HG02759 (cell line): ENCODE measurements at regions not wholly inside any gene's neighbourhood (a gene's known extent, or its start where the extent isn't known, plus 50 kb on each side); places are given as distances from the start of the nearest gene placed in this dataset.

ENCODE experiments used
- ATAC-seq: cut with Tn5 transposase; IDR thresholded peaks from one replicate; pipeline ENCODE4 v1.9.1; 2021; ENCODE audit warnings: mild to moderate bottlenecking, moderate library complexity; ENCODE audit not compliant: unreplicated experiment

DNA sequence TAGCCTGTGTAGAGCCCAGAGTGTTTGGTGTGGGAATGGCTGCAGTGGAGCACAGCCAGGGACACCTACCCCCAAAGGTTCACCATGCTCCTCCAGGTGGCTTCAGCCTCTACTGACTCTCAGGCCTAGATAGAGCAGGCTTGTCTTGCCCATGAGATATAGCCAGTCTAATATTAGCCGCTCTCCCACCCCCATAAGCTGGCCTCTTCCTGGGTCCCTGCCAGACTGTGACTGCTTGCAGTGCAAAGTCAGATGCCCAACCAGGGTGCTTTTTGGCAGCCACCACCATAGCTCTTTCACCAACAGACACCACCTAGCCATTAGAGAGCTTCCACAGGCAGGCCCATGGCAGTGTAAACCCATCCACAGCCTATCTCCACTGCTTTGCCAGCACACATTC is 405.3 kb downstream of the MBD2 start:
- no peak for ATAC-seq

DNA sequence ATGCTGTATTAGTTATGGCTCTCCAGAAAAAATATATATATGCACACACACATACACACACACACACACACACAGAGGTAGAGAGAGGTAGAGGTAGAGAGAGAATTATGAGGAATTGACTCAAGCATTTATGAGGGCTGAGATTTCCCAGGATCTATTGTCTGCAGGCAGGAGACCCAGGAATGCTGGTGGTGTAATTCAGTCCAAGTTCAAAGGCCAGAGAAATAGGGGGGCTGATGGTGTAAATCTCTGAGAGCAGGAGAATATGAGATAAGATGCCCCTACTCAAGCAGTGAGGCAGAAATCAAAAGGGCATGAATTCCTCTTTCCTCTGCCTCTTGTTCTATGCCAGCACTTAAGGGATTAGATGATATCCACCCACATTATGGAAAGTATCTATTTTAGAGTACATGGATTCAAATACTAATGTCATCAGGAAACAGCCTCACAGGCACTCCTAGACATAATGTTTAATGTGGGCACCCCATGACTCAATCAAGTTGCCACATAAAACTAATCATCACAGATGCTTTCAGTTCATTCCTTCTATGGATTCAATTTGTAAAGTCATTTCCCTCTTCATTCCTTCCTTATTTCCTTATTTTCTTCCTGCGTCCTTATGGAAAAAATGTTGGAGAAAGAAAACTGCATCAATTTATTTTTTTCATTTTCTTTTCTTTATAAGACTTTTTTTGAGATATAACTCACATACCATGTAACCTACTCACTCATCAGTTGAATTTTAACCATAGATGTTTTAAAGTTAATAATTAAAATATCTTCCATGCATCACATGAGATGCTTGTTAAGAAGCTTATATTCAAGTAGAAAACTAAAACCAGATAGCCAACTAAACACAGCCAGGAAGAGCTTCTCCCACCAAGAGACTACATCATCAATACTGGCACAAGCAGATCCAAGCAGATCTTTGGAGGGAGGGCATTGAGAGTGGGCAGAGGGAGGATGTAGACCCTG is 406.2 kb downstream of the MBD2 start:
- ATAC-seq: no peak

DNA sequence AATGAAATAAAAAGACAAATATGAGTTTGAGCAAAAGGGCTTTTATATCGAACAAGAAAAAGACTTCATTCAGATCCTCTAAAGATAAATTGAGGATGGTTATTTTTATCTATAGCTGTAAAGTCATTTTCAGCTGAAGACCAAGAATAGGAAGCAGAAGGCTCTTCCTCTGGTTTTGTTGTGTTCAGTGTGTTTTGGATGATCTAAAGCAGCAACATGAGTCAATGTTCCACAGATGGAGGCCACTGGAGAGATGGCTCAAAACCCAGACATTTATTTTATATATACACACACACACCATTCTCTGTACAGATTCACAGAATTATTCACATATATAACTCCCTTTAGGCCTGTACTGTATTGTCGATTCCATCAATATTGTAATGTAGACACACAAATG is 424.3 kb downstream of the MBD2 start:
- no peak for ATAC-seq

DNA sequence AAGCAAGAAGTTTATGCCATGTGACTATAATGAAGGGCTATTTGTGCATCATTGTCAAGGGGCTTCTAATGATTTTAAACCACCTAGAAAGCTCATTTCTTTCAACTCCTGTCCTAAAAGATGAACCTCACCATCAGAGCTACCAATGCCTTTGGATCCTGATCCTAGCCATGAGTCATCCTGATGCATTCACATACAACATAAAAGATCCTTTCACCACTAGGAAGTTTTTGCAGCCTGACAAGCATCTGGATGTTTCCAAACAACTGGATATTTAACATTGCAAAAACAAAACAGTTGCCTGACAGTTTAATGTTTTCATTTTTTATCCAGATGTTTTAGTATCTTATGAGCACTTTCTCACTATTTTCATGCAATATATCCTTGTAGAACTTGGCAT is 425.3 kb downstream of the MBD2 start:
- no peak for ATAC-seq

DNA sequence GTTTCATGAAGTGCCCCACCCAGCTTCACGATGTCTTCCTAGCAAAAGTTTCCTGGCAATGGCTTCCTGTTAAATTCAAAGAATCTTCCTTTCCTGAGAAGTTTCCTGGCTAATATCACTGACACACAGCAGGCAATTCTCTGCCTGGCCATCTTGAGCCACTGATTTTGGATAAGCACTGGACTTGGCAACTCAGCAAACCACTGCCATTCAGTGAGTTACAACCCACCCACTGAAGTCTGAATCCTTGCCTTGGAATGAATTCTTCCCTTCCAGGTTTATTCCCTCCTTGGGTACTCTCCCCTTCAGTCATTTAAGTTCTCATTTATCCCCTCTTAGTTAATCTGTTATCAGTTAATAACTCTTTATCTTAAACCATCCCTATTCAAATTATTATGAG is 426.0 kb downstream of the MBD2 start:
- ATAC-seq: no peak

DNA sequence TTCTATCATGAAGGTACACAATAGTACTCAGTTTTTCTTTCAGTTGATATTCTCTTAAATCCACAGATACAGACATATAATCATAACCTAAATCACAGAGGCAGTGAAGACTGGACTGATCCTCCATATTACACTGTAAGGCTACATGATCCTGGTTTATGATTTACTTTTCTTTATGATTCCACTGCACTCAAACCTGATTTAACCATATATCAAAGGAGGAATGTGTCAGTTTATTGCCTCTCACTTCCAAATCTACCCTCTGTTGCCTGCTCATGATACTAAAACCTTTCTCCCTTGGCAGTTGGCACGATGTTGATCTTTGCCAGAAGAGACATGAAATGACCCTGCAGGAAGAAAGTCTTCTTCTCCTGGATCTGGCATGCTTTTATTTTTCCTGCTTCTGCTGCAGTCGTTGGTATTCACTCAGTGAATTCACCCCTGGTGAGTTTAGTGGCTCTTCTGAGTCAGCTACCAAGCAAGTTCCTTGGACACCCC is 426.4 kb downstream of the MBD2 start:
- no peak for ATAC-seq

DNA sequence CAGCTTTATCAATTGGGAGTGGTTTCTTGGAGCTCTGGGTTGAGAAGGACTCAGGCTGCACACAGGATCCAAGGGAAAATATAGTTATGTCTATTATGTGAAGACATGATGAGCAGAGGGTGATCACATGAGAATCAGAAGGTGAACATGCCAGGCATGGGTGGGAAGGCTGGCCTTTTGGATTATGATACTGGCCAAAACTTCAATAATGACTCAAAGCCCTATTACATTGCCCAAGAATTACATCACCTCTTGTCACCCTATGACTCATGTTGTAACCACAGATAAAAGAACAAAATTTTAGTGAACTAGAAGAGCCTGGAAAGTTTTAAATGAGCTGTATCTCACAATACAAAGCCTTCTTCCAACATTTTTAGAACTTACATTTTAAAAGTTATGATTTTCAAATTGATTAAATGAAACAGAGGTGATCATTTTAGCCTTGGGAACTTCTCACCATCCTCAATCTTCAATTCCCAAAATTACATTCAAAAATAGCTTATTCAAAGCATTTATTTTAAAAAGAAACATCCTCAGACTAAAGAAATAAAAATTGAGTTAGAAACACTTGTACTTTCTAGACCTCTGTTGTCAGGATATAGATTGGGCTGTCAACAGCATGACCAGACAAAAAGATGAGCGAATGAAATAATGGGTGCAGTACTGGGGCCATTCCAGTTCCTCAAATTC is 428.3 kb downstream of the MBD2 start:
- peak; percentile 96 for ATAC-seq

DNA sequence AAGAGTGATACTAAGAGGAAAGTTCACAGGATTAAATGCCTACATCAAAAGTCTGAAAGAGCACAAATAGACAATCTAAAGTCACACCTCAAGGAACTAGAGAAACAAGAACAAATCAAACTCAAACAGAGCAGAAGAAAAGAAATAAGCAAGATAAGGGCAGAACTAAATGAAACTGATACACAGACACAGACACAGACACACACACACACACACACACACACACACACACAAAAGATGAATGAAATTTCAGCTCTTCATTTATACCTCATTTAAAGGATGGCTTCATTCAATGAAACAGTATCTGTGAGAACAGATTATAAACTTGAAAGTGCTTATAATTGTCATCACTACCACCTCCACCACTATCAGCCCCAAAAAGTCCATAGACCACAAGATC is 428.9 kb downstream of the MBD2 start:
- peak; percentile 22 for ATAC-seq

DNA sequence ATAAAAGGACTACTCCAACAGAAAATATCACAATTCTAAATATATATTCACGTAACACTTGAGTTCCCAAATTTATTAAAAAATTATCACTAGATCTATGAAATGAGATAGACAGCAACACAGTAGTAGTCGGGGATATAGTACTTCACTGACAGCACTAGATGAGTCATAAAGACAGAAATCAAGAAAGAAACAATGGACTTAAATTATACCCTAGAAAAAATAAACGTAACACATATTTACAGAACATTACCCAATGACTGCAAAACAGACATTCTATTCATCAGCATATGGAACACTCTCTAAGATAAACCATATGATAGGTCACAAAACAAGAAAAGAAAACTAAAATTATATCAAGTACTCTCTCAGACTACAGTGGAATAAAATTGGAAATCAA is 429.4 kb downstream of the MBD2 start:
- ATAC-seq: no peak

DNA sequence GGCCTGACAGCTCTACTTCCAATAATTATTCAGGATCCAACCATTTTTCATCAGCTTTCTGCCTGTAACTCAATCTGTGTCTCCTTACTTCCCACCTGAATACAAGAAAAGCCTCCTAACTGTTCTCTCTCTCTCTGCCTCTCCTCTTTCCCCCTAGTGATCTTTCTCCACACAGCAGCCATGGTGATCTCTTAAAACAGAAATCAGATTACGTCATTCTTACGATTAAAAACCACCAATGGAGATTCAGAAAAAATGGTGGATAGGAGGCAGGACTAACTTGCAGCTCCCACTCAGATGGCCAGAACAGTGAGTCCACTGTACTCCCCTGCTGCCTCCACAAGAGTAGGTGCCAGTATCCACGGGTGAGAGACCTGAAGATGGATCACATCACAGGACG is 431.7 kb downstream of the MBD2 start:
- no peak for ATAC-seq

DNA sequence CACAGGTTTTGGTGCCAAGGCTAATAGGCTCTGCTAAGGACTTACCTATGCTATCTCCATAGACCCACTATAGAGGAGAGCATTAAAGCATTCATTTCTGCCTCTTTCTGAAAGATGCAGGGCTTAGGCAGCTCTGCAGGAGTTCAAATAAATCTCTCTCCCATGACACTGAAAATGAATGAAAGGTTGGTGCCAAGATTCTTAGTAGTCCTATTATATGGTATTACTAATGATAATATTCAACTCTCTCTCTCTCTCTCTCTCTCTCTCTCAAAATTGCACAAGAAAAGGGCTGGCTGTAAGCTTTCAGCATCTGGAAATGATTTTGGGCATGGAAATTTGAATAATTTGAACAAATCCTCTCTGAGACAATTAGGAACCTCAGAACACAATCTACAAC is 433.7 kb downstream of the MBD2 start:
- ATAC-seq: no peak

DNA sequence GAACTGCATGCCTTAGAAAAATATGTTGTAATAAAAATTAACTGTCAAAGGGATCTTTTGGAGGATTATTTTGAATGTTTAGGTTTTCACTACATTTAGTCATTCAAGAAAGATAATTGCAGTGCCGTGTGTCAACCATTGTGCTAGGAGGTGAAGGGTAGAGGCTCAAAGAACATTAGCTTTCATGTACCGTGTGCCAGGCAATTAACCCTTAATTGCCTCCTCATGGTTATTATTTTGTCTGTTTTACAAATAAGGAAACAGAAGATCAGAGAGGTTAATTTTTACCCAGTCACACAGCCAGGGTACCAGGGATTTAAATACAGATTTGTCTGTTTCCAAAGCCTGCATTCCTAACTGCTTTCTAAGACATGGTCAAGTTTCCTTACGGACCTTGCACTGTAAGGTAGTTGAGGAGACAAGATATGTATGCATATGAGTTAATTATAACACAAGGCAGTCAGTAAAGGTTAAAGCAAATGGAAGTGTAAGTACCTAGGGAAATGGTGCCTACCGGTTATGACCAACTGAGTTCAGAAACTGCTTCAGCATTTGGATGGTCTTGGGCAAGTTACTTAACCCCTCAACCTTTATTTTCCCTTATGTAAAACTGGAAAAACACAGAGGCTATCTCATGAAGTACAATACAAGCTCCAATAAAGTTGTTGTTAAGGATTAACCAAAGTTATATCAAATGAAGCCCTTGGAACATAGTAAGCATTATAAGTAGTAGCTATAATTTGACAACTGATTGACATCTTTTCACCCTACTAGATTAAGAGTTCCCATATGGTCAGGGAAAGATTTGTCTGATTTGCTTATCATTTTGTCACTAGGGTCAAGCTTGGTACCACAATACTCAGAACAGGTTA is 434.9 kb downstream of the MBD2 start:
- ATAC-seq: no peak

DNA sequence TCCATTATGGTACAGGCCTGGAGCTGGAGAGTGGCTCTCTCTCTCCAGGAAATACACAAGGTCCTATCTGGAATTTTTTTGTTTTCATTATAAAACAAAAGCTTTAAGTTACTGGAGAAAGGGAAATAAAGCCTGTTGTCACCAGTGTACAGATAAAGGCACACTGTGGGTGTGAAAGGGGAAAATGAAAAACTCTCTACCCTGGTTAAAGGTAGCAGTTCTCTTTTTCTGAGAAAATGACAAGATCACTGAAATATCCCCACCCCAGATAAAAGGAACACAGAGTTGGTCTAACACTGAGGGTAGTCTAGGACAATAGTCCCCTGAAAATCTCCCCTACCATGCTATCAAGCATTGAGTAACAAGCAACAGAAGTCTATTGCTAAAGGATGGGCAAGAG is 438.7 kb downstream of the MBD2 start:
- no peak for ATAC-seq

DNA sequence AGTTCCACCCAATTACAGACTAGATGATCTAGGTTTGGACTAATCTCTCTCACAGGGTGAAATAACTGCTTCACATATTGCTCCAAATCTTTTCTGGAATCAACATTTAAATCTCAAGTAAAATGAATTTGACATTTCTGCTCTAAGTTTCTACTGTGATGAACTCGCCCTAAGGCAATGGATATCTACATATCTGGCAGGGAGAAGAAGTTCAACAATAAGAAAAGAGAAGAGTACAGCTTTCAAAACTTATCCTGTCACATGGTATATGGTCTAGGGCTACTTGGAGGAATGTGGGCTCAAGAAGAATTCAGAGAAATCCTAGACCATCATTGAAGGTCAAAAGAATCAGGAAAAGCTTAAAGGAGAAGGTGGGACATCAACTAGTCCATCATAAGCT is 440.2 kb downstream of the MBD2 start:
- ATAC-seq: no peak

DNA sequence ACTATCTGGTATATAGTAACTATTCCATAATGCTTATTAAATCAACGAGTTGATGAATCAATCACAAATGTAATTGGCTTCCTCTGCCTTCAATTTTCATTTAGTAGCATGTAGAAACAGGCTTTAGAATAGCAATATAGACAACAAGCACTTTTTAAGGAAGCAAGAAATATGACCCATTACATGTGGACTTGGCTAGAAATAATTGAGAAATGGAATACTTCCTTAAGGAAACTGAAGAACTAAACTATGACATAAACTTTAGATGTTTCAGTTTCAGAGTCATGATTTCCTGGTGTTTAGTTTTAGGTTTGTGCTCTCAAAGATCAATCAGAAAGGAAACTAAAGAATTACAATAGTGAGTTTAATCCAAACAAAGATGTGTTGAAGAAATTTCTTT is 443.8 kb downstream of the MBD2 start:
- ATAC-seq: no peak

DNA sequence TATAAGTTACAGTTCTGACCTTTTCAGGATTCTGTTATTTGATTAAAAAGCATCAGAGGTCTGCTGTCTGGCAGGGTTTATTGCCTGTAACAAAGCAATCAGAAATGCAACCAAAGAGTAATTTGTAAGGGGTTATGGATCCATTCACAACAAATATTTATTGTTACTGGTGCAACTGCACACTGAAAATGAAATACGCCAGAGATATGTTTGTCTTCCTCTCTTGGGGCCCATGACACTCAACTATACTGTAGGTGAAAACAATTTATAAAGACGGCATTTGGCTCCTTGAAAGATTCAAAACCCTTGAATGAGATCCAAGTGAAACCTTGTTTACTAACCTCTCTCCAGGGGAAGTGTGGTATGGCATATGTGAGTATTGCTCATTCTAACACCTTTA is 452.2 kb downstream of the MBD2 start:
- ATAC-seq: no peak

DNA sequence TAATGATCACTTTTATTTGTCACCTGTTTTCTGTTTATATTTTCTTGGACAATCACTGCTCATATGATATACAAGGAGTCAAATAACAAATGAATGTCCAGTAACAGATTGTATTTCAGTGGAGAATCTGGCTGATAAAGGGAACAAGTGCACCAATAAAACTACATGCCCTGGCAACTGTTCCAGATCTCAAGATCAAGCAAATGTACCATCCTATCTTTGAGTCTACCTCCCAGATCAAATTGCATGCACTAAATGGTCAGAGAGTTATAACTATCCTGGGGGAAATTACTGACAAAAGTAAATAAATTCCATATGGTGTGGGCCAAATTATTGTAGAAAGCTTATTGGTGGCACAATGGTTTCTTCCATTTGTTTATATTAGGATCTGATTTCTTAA is 452.8 kb downstream of the MBD2 start:
- no peak for ATAC-seq

DNA sequence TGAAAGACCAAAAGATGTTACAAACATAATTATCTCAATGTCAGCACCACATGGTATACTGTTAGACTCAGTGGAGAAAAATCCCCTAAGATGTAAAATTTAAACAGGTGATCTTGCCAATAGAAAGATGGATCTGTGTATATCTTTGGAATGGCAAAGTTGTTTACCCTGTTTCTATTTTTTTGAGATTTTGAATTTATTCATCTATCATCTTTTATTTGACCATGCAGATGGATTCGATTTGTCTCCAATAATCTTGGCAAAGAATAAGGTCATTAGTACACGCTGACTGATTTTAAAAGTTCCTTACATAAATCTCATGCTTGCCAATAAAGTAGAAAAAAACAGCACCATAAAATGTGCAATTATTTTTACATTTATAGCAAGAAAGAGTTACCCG is 459.3 kb downstream of the MBD2 start:
- ATAC-seq: no peak

DNA sequence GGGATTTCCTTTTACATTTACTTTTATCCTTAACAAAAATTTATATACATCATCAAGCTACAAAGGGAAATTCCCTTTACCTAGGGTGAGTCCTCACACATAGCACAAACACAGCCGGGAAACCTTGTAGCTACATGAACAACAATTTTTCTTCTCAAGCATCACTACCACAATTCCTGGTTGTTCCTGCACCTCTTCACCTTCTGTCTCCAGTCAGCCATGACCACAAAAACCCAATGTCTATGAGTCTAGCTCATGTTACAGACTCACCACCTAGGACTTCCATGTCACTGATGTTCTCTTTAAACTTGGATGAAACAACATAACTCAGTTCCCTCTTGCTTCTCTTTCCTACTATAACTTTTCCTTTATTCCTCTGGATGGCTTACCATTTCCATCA is 460.4 kb downstream of the MBD2 start:
- no peak for ATAC-seq

DNA sequence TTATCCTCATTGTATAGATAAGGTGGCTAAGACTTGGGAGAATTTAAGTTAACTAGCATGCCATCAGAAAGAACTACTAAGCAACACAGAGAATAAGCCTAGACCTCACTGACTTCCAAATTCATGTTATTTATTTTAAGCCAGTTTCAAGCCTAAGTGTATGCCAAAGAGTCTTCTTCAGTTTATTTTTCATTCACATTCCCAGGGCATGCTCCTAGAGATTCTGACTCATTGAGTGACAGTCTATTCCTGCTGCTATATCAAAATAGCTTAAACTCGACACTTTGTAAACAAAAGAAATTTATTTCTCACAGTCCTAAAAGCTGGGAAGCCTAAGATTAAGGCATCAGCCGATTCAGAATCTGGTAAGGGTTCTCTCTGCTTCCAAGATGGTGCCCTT is 467.1 kb downstream of the MBD2 start:
- ATAC-seq: no peak

DNA sequence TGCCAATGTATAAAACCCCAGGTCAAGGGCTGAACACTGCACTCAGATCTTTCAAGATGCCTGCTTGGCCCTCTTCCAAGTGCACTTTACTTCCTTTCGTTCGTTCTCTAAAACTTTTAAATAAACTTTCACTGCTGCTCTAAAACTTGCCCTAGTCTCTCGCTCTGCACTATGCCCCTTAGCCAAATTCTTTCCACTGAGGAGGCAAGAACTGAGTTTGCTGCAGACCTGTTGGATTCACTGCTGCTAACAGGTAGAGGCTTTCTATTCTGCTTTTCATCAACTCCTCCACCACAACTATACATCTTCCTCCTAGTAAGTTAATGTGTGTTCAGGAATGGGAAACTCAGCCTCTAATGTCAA is 467.9 kb downstream of the MBD2 start:
- ATAC-seq: no peak
